Breast epithelium (tissue), 3 donors: ENCODE measurements at regions not wholly inside any gene's neighbourhood (a gene's known extent, or its start where the extent isn't known, plus 50 kb on each side); places are given as distances from the start of the nearest gene placed in this dataset.

Experiments
- POLR2AphosphoS5 ChIP-seq, 3 donors: sonication (generic); formaldehyde crosslinking; IDR thresholded peaks; one replicate each; pipeline ENCODE4 v1.6.1; 2017; ENCODE audit warnings: antibody characterized with exemption in 3 of 3
- TF ChIP-seq, protein P1 (sequence below), 3 donors: fragments of 450-650 bp; IDR thresholded peaks; one replicate each; pipeline ENCODE4 v1.5.1; 2016 to 2017; ENCODE audit warnings: antibody characterized with exemption in 3 of 3, mild to moderate bottlenecking in 3 of 3, moderate library complexity in 3 of 3

DNA sequence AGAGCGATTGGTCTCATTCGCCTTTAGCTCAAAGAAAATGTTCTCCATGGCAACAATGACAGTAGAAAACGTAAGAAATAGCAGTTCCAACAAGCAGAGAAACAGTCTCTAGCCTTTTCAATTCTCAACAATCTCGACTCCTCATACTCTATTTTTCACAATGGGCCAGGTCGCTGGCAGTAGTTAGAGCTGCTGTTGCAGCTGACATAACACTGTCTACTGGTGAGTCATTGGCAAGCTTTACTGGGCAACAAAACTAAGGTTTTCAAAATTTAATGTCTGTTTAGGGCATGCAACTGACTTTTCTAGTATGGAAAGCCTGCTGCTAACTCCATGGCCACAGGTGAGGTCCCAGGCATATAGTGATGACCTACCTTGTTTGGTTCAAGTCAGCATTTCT lies 221.1 kb upstream of the KAZN start:
- TF ChIP-seq, protein P1, sequence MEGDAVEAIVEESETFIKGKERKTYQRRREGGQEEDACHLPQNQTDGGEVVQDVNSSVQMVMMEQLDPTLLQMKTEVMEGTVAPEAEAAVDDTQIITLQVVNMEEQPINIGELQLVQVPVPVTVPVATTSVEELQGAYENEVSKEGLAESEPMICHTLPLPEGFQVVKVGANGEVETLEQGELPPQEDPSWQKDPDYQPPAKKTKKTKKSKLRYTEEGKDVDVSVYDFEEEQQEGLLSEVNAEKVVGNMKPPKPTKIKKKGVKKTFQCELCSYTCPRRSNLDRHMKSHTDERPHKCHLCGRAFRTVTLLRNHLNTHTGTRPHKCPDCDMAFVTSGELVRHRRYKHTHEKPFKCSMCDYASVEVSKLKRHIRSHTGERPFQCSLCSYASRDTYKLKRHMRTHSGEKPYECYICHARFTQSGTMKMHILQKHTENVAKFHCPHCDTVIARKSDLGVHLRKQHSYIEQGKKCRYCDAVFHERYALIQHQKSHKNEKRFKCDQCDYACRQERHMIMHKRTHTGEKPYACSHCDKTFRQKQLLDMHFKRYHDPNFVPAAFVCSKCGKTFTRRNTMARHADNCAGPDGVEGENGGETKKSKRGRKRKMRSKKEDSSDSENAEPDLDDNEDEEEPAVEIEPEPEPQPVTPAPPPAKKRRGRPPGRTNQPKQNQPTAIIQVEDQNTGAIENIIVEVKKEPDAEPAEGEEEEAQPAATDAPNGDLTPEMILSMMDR (IDR thresholded peaks at IDR 0.05): no peak
- TF ChIP-seq POLR2AphosphoS5 (IDR thresholded peaks at IDR 0.05): no peak
